ENCODE measurements at regions not wholly inside any gene's neighbourhood (a gene's known extent, or its start where the extent isn't known, plus 50 kb on each side); places are given as distances from the start of the nearest gene placed in this dataset.

- H3K4me3 ChIP-seq (ENCODE audit: low read depth, low read length): no peak overlapping the region
- no peak for TF ChIP-seq CTCF (IDR thresholded peaks at IDR 0.05; ENCODE audit: insufficient read depth, low read depth, low read length, missing control alignments)
- no peak for DNase-seq (ENCODE audit: low read depth)
These were observed 854.3 kb downstream of the LUZP2 start for GRCh38 chr11:25350899-25351803.

GRCh38 chr11:25357133-25357532 is 860.3 kb downstream of the LUZP2 start:
- no peak overlapping the region for H3K4me3 ChIP-seq (ENCODE audit: low read depth, low read length)
- TF ChIP-seq CTCF (IDR thresholded peaks at IDR 0.05; ENCODE audit: insufficient read depth, low read depth, low read length, missing control alignments): no peak
- DNase-seq (ENCODE audit: low read depth): no peak

- TF ChIP-seq CTCF (IDR thresholded peaks at IDR 0.05; ENCODE audit: insufficient read depth, low read depth, low read length, missing control alignments): no peak
- no peak overlapping the region for H3K4me3 ChIP-seq (ENCODE audit: low read depth, low read length)
- no peak for DNase-seq (ENCODE audit: low read depth)
These were observed 880.6 kb downstream of the LUZP2 start for GRCh38 chr11:25377466-25377865.

GRCh38 chr11:25396847-25397246 is 900.0 kb downstream of the LUZP2 start:
- H3K4me3 ChIP-seq (ENCODE audit: low read depth, low read length): no peak overlapping the region
- TF ChIP-seq CTCF (IDR thresholded peaks at IDR 0.05; ENCODE audit: insufficient read depth, low read depth, low read length, missing control alignments): no peak
- no peak for DNase-seq (ENCODE audit: low read depth)

- no peak overlapping the region for H3K4me3 ChIP-seq (ENCODE audit: low read depth, low read length)
- DNase-seq (ENCODE audit: low read depth): no peak
- TF ChIP-seq CTCF (IDR thresholded peaks at IDR 0.05; ENCODE audit: insufficient read depth, low read depth, low read length, missing control alignments): no peak
These were observed 911.3 kb downstream of the LUZP2 start for GRCh38 chr11:25408146-25408545.

- H3K4me3 ChIP-seq (ENCODE audit: low read depth, low read length): no peak overlapping the region
- no peak for TF ChIP-seq CTCF (IDR thresholded peaks at IDR 0.05; ENCODE audit: insufficient read depth, low read depth, low read length, missing control alignments)
- no peak for DNase-seq (ENCODE audit: low read depth)
These were observed 916.1 kb upstream of the ANO3 start for GRCh38 chr11:25415793-25416192.

All from GM12865 (cell line).